Tibial nerve (tissue), 4 donors: ENCODE measurements at regions not wholly inside any gene's neighbourhood (a gene's known extent, or its start where the extent isn't known, plus 50 kb on each side); places are given as distances from the start of the nearest gene placed in this dataset.

ENCODE experiments used
- DNase-seq, 2 donors: peaks; one replicate each; pipeline ENCODE4 v3.0.0-alpha.2; 2019; ENCODE audit warnings: low spot score in 2 of 2
- H3K27ac ChIP-seq, 4 donors: fragments of 200-600 bp; sonication (generic) in 3 of 4; one replicate each; pipeline ENCODE4 v1.5.1; 2017 to 2019; ENCODE audit warnings: mild to moderate bottlenecking in 1 of 4
- H3K27me3 ChIP-seq, 2 donors: fragments of 200-600 bp; sonication (generic) in 1 of 2; one replicate each; pipeline versions ENCODE4 v1.5.1 to v1.6.0; 2017 to 2019
- H3K36me3 ChIP-seq, 3 donors: fragments of 200-600 bp; sonication (generic); one replicate each; pipeline ENCODE4 v1.5.1; 2018 to 2019
- H3K4me1 ChIP-seq, 4 donors: fragments of 200-600 bp; sonication (generic) in 3 of 4; one replicate each; pipeline ENCODE4 v1.5.1; 2017 to 2019
- H3K4me3 ChIP-seq, 4 donors: fragments of 200-600 bp; sonication (generic) in 3 of 4; one replicate each; pipeline ENCODE4 v1.5.1; 2017 to 2019; ENCODE audit warnings: mild to moderate bottlenecking in 1 of 4, moderate library complexity in 1 of 4
- H3K9me3 ChIP-seq, 4 donors: fragments of 200-600 bp; sonication (generic) in 3 of 4; one replicate each; pipeline ENCODE4 v1.5.1; 2017 to 2019
- CTCF ChIP-seq, 5 experiments: fragments of 200-600 bp in 3 of 5; fragments of 450-650 bp in 2 of 5; sonication (generic) in 3 of 5; IDR thresholded peaks; one replicate each; pipeline ENCODE4 v1.5.1; 2016 to 2019; ENCODE audit warnings: antibody characterized with exemption in 5 of 5, mild to moderate bottlenecking in 3 of 5, moderate library complexity in 2 of 5
- EP300 ChIP-seq, 2 donors: sonication (generic); formaldehyde crosslinking; IDR thresholded peaks; one replicate each; pipeline ENCODE4 v1.6.1; 2017; ENCODE audit warnings: antibody characterized with exemption in 2 of 2, mild to moderate bottlenecking in 1 of 2
- POLR2A ChIP-seq, 2 donors: fragments of 450-650 bp; IDR thresholded peaks; one replicate each; pipeline ENCODE4 v1.6.1; 2017; ENCODE audit warnings: antibody characterized with exemption in 2 of 2, mild to moderate bottlenecking in 2 of 2, moderate library complexity in 2 of 2
- WGBS, 2 donors: methylation state at CpG; one replicate each; pipeline ENCODE4 v1.1.5; 2018; 5-methylcytosine and 5-hydroxymethylcytosine counted together

GRCh38 chr5:172543484-172544298, 89.4 kb upstream of the SH3PXD2B start:
- 89 to 91% methylated on average over 11 of the region's 11 CpGs for WGBS, 2 donors
- Histone ChIP-seq H3K27ac (no peak overlapping the region), H3K36me3 (no peaks in the 10 kb centered on the region), H3K4me3 (no peak overlapping the region), H3K9me3 (no peaks in the 10 kb centered on the region), H3K4me1 (no peaks in the 10 kb centered on the region), H3K27me3 (no peaks in the 10 kb centered on the region)
- peak in 1 of 2 donors; percentile 1 for DNase-seq
- TF ChIP-seq CTCF (IDR thresholded peaks at IDR 0.05) (no peak), POLR2A (IDR thresholded peaks at IDR 0.05) (no peak), EP300 (IDR thresholded peaks at IDR 0.05) (no peak)

- H3K36me3 ChIP-seq, result no peaks in the 10 kb centered on the region
- DNase-seq, result no peak
- WGBS, 2 donors, result 85 to 95% methylated on average over 12 to 13 of the region's 13 CpGs
- no peaks in the 10 kb centered on the region for H3K4me1 ChIP-seq
- no peak overlapping the region for H3K4me3 ChIP-seq
- H3K27ac ChIP-seq, result no peak overlapping the region
- TF ChIP-seq POLR2A (IDR thresholded peaks at IDR 0.05) (no peak), CTCF (IDR thresholded peaks at IDR 0.05) (no peak), EP300 (IDR thresholded peaks at IDR 0.05) (no peak)
- H3K9me3 ChIP-seq, result no peaks in the 10 kb centered on the region
- no peaks in the 10 kb centered on the region for H3K27me3 ChIP-seq
These were observed 88.4 kb upstream of the SH3PXD2B start for GRCh38 chr5:172542651-172543131.

GRCh38 chr5:172541773-172542136, 87.4 kb upstream of the SH3PXD2B start:
- no peak for DNase-seq
- TF ChIP-seq POLR2A (IDR thresholded peaks at IDR 0.05), result no peak
- TF ChIP-seq CTCF (IDR thresholded peaks at IDR 0.05), result no peak
- TF ChIP-seq EP300 (IDR thresholded peaks at IDR 0.05), result no peak
- no peak overlapping the region for H3K27ac ChIP-seq
- 87% methylated on average over 3 of the region's 3 CpGs for WGBS, 2 donors
- no peak overlapping the region for H3K4me3 ChIP-seq
- H3K27me3 ChIP-seq, result no peaks in the 10 kb centered on the region
- no peaks in the 10 kb centered on the region for H3K4me1 ChIP-seq
- no peaks in the 10 kb centered on the region for H3K36me3 ChIP-seq
- no peaks in the 10 kb centered on the region for H3K9me3 ChIP-seq

- 65 to 77% methylated on average over 13 of the region's 13 CpGs for WGBS, 2 donors
- H3K9me3 ChIP-seq, result no peaks in the 10 kb centered on the region
- no peak overlapping the region for H3K27ac ChIP-seq
- H3K27me3 ChIP-seq, result no peaks in the 10 kb centered on the region
- no peaks in the 10 kb centered on the region for H3K4me1 ChIP-seq
- no peak overlapping the region for H3K4me3 ChIP-seq
- no peaks in the 10 kb centered on the region for H3K36me3 ChIP-seq
- DNase-seq, result peak in 1 of 2 donors; percentile 9
- no peak for TF ChIP-seq CTCF (IDR thresholded peaks at IDR 0.05)
- no peak for TF ChIP-seq POLR2A (IDR thresholded peaks at IDR 0.05)
These were observed 86.9 kb upstream of the SH3PXD2B start for GRCh38 chr5:172541099-172541772.
